HG02759 (cell line): ENCODE measurements at regions not wholly inside any gene's neighbourhood (a gene's known extent, or its start where the extent isn't known, plus 50 kb on each side); places are given as distances from the start of the nearest gene placed in this dataset.

Source experiments
- ATAC-seq: cut with Tn5 transposase; IDR thresholded peaks from one replicate; pipeline ENCODE4 v1.9.1; 2021; ENCODE audit warnings: mild to moderate bottlenecking, moderate library complexity; ENCODE audit not compliant: unreplicated experiment

GRCh38 chr7:68321776-68322496 is 1276.3 kb upstream of the AUTS2 start:
- ATAC-seq, result no peak

- ATAC-seq, result no peak
These were observed 1273.7 kb upstream of the AUTS2 start for GRCh38 chr7:68324621-68325020.

DNA sequence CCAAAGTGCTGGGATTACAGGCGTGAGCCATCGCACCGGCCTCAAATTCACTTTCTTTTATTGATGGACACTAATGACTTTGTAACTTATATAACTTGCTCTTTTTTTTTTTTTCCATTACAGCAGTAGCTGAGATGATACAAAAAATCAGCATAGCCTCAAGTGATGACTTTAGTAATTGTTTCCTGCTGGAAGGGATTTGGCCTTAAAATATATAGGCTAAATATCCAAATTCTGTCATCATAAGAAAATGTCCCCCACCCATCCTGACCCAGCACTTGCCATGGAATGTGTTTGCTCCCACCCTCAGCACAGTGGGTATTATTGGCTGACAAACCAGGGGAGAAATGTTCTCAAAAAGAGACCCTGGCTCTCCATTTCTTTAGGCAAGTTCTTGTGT is 1264.1 kb upstream of the AUTS2 start:
- ATAC-seq, result no peak

DNA sequence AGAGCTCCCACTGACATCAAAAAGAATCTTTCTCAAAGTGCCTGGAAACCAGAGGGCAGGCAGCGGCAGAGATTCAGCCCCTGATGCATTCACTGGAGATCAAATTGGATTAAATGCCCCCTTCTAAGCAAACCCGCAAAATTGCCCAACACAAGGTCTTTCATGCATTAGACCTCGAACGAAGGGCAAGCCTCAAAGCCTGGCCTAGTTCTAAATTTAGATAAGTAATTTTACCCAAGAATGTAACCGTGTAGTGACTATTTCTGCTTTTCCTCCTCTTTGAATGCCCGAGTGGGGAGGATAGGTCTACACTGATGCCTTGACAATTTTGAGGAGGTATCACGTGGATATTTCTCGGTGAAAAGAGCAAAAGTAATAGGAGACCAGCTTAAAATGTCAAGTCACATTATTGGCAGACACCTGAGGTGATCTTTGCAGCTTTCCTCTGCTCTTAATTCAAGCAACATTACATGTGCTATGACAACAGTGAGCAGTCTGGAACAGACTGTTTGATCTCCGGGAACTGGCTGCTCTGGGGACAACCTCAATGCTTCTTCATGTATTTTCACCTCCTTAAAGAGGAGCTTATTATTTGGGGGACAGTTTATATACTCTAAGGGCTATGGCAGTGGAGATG is 1263.5 kb upstream of the AUTS2 start:
- ATAC-seq, result no peak

DNA sequence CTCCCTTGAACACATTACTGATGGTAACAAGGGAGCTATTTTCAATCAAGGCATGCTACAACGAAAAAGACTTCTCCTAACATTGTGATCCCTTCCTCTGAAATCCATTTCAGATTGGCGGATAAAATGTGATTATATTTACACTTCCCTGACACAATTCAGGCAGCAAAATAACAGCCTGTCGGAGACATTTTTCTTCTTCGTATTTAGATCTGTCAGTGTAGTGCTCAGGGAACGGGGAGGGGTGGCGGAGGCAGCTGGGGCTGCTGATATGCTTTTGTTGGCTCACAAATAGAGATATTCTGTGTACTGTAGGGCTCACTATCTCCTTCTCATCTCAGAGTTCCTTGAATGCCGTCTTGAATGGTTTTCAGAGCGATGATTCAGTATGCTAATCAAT is 1261.7 kb upstream of the AUTS2 start:
- ATAC-seq, result no peak

GRCh38 chr7:68348401-68348800 is 1249.9 kb upstream of the AUTS2 start:
- no peak for ATAC-seq

DNA sequence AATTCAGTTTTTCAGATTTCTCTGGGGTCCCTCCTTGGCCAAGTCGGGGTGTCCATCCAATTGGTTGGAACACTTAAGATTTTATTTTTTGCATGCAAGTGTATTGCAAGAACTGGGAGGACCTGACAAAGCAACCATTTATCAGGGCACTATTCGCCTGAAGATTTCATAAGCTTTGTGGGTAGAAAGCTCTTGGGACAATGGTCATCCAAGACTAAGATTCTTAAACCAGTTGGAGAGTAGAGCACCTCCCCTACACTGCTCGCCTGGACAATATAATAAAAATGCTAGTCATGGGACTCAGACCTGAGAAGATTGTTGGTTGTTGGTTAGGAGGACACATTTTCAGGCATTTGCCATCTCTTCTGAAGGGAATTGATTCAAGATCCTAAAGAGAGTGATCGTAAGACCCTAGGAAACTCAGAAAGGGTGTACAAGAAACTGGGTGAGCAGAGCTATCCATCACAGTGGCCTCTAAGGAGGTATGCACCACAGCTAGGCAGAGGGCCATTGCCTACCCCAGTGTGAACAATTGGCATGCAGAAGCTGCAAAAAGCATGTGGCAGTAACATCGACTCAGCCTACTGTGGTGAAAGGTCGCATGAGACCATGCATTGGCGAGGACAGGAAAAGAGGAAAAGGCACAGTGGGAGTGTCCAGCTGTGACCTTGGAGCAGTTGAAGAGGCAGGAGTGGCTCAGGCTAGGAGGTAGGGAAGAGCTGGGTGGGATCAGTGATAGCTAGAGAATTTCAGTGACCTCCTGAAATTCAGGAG is 1235.3 kb upstream of the AUTS2 start:
- no peak for ATAC-seq

GRCh38 chr7:68364886-68365625 is 1233.2 kb upstream of the AUTS2 start:
- no peak for ATAC-seq

GRCh38 chr7:68371985-68372384 is 1226.3 kb upstream of the AUTS2 start:
- ATAC-seq, result no peak

- no peak for ATAC-seq
These were observed 1222.1 kb upstream of the AUTS2 start for GRCh38 chr7:68376131-68376661.

- no peak for ATAC-seq
These were observed 1216.5 kb upstream of the AUTS2 start for GRCh38 chr7:68381731-68382130.

- no peak for ATAC-seq
These were observed 1213.7 kb upstream of the AUTS2 start for GRCh38 chr7:68384581-68384980.

GRCh38 chr7:68393051-68393450 is 1205.2 kb upstream of the AUTS2 start:
- no peak for ATAC-seq

- no peak for ATAC-seq
These were observed 1204.1 kb upstream of the AUTS2 start for GRCh38 chr7:68394131-68394530.

GRCh38 chr7:68399991-68400590 is 1198.2 kb upstream of the AUTS2 start:
- no peak for ATAC-seq

DNA sequence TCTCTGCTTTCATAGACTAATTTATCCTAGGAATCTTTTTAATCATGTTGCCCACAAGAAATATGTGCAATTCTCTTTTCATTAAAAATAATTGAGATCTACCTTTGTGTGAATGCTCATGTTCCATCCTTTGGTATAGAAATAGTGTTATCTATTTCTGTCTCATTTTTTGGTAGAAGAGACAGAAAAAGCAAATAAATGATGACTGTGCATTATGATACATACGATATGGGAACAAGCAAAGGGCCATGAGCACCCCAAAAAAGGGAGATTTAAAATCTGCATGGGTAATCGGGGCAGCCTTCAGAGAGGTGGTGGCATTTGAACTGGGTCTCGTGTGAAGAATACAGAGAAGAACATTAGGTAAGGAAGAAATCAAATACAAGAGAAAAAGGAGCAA is 1197.5 kb upstream of the AUTS2 start:
- no peak for ATAC-seq

DNA sequence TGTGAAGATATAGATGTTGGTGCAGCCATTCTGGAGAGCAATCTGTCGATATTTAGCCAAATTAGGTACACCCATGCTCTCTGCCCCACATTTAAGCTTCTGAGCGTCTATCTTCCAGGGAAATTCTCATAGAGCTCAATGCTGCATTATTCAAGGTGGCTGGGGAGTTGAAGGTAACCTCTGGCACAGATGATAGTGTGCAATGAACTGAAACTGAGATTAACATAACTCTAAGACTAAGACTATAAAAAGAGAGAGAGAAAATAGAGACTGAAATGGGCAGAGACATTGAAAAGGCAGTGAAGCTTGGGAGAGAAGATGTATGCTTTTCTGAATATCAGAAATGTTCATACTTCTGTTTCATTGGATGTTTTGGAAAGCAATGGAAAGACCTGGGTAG is 1197.0 kb upstream of the AUTS2 start:
- ATAC-seq, result no peak

DNA sequence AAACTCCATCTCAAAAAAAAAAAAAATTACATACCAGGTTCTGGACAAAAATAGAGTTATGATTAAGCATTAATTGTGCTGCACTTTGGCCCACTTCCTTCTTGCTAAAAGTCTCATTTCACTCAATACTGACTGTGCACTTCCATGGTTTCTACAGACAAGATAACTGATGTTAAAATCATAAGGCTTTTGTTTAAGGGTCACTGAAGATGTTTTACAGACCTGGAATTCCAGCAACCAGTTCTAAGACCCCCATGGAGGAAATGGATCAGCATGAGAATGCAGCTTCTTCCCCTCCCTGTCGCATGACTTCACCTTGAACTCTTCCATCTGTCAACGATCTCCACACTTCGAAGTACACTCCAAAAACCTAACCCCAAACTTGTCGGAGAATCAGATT is 1191.8 kb upstream of the AUTS2 start:
- no peak for ATAC-seq

- ATAC-seq, result no peak
These were observed 1190.8 kb upstream of the AUTS2 start for GRCh38 chr7:68407460-68407859.

DNA sequence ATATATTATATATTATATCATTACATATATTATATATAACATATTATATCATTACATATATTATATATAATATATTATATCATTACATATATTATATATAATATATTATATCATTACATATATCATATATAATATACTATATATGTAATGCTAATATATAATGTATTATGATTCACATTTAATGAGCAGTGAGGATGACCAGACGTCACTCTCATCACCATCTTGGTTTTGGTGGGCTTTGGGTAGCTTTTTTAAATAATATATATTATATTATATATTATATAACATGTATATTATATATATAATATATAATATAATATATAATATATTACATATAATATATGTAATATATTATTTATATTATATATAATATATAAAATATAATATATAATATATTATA is 1189.4 kb upstream of the AUTS2 start:
- ATAC-seq, result no peak

- ATAC-seq, result no peak
These were observed 1188.4 kb upstream of the AUTS2 start for GRCh38 chr7:68409851-68410250.
